Activated T-helper 1 cell treated with anti-CD3 and anti-CD28 coated beads, Interleukin-12 subunit alpha, Interleukin-12 subunit beta, Interleukin-2, Interleukin-4 antibody, amounts not matched to agents 30 ng/mL and 10 ng/mL and 1 ng/mL, durations not matched to agents 14 hours and 24 hours and 36 hours (primary cell): ENCODE measurements at regions not wholly inside any gene's neighbourhood (a gene's known extent, or its start where the extent isn't known, plus 50 kb on each side); places are given as distances from the start of the nearest gene placed in this dataset.

Source experiments
- DNase-seq: peaks from one replicate; pipeline ENCODE4 v3.0.0; 2021; ENCODE audit warnings: low spot score
- H3K27ac Mint-ChIP-seq: one replicate; pipeline ENCODE4 v1.8.0; 2021; ENCODE audit warnings: mild to moderate bottlenecking, mixed read lengths
- H3K27me3 Mint-ChIP-seq: one replicate; pipeline ENCODE4 v1.8.0; 2022; ENCODE audit warnings: mild to moderate bottlenecking, moderate library complexity, mixed read lengths; ENCODE audit not compliant: insufficient read depth
- H3K36me3 Mint-ChIP-seq: one replicate; pipeline ENCODE4 v1.8.0; 2021; ENCODE audit warnings: low read depth, mixed read lengths
- H3K4me1 Mint-ChIP-seq: one replicate; pipeline ENCODE4 v1.8.0; 2021; ENCODE audit warnings: low read depth, mixed read lengths
- H3K4me3 Mint-ChIP-seq: one replicate; pipeline ENCODE4 v1.8.0; 2021; ENCODE audit warnings: mild to moderate bottlenecking, moderate library complexity, mixed read lengths
- H3K9me3 Mint-ChIP-seq: one replicate; pipeline ENCODE4 v1.8.0; 2021; ENCODE audit warnings: mixed read lengths
- intact Hi-C: fragments of 100-400 bp; cut with micrococcal nuclease; formaldehyde crosslinking; loops from one replicate; pipeline ENCODE4 v1.15.1; 2024

GRCh38 chr2:14535156-14535555 lies 97.4 kb upstream of the LRATD1 start:
- no peak for DNase-seq
- no peaks in the 10 kb centered on the region for H3K36me3 Mint-ChIP-seq
- intact Hi-C loops: no loop called here
- H3K27ac Mint-ChIP-seq: no peak overlapping the region
- H3K9me3 Mint-ChIP-seq: no peaks in the 10 kb centered on the region
- H3K4me1 Mint-ChIP-seq: no peaks in the 10 kb centered on the region
- no peak overlapping the region for H3K4me3 Mint-ChIP-seq
- H3K27me3 Mint-ChIP-seq: no peaks in the 10 kb centered on the region

- H3K27ac Mint-ChIP-seq: no peak overlapping the region
- no peaks in the 10 kb centered on the region for H3K9me3 Mint-ChIP-seq
- no peak overlapping the region for H3K4me3 Mint-ChIP-seq
- no peaks in the 10 kb centered on the region for H3K27me3 Mint-ChIP-seq
- H3K4me1 Mint-ChIP-seq: no peaks in the 10 kb centered on the region
- DNase-seq: no peak
- intact Hi-C loops: no loop called here
- H3K36me3 Mint-ChIP-seq: no peaks in the 10 kb centered on the region
Measured at GRCh38 chr2:14536976-14537375, 95.5 kb upstream of the LRATD1 start.

- no peaks in the 10 kb centered on the region for H3K27me3 Mint-ChIP-seq
- intact Hi-C loops: no loop called here
- H3K9me3 Mint-ChIP-seq: no peaks in the 10 kb centered on the region
- no peaks in the 10 kb centered on the region for H3K4me1 Mint-ChIP-seq
- H3K27ac Mint-ChIP-seq: no peak overlapping the region
- no peaks in the 10 kb centered on the region for H3K36me3 Mint-ChIP-seq
- no peak for DNase-seq
- no peak overlapping the region for H3K4me3 Mint-ChIP-seq
Measured at GRCh38 chr2:14540015-14540414, 92.5 kb upstream of the LRATD1 start.

GRCh38 chr2:14543284-14543683 lies 89.2 kb upstream of the LRATD1 start:
- no peaks in the 10 kb centered on the region for H3K9me3 Mint-ChIP-seq
- H3K4me1 Mint-ChIP-seq: no peaks in the 10 kb centered on the region
- no peak for DNase-seq
- H3K27me3 Mint-ChIP-seq: no peaks in the 10 kb centered on the region
- H3K4me3 Mint-ChIP-seq: no peak overlapping the region
- intact Hi-C loops: no loop called here
- H3K27ac Mint-ChIP-seq: no peak overlapping the region
- no peaks in the 10 kb centered on the region for H3K36me3 Mint-ChIP-seq

- no peaks in the 10 kb centered on the region for H3K9me3 Mint-ChIP-seq
- no peak overlapping the region for H3K4me3 Mint-ChIP-seq
- H3K4me1 Mint-ChIP-seq: no peaks in the 10 kb centered on the region
- no peak overlapping the region for H3K27ac Mint-ChIP-seq
- no peaks in the 10 kb centered on the region for H3K27me3 Mint-ChIP-seq
- no peak for DNase-seq
- intact Hi-C loops: no loop called here
- no peaks in the 10 kb centered on the region for H3K36me3 Mint-ChIP-seq
Measured at GRCh38 chr2:14544247-14544646, 88.3 kb upstream of the LRATD1 start.

- Mint-ChIP-seq H3K4me1 (no peaks in the 10 kb centered on the region), H3K4me3 (no peak overlapping the region), H3K27me3 (no peaks in the 10 kb centered on the region), H3K36me3 (no peaks in the 10 kb centered on the region), H3K9me3 (no peaks in the 10 kb centered on the region), H3K27ac (no peak overlapping the region)
- DNase-seq: no peak
- intact Hi-C loops: no loop called here
Measured at GRCh38 chr2:14547830-14548229, 84.7 kb upstream of the LRATD1 start.

- no peaks in the 10 kb centered on the region for H3K27me3 Mint-ChIP-seq
- no peaks in the 10 kb centered on the region for H3K36me3 Mint-ChIP-seq
- DNase-seq: no peak
- no peaks in the 10 kb centered on the region for H3K9me3 Mint-ChIP-seq
- H3K27ac Mint-ChIP-seq: no peak overlapping the region
- H3K4me3 Mint-ChIP-seq: no peak overlapping the region
- intact Hi-C loops: no loop called here
- no peaks in the 10 kb centered on the region for H3K4me1 Mint-ChIP-seq
Measured at GRCh38 chr2:14550658-14551057, 81.9 kb upstream of the LRATD1 start.

- Mint-ChIP-seq H3K36me3 (no peaks in the 10 kb centered on the region), H3K4me3 (no peak overlapping the region), H3K27ac (no peak overlapping the region), H3K9me3 (no peaks in the 10 kb centered on the region), H3K4me1 (no peaks in the 10 kb centered on the region), H3K27me3 (no peaks in the 10 kb centered on the region)
- intact Hi-C loops: no loop called here
- DNase-seq: no peak
Measured at GRCh38 chr2:14551069-14551468, 81.4 kb upstream of the LRATD1 start.

GRCh38 chr2:14552286-14552685 lies 80.2 kb upstream of the LRATD1 start:
- Mint-ChIP-seq H3K27ac (no peak overlapping the region), H3K4me3 (no peak overlapping the region), H3K27me3 (no peaks in the 10 kb centered on the region), H3K36me3 (no peaks in the 10 kb centered on the region), H3K9me3 (no peaks in the 10 kb centered on the region), H3K4me1 (no peaks in the 10 kb centered on the region)
- DNase-seq: no peak
- intact Hi-C loops: no loop called here

- H3K9me3 Mint-ChIP-seq: no peaks in the 10 kb centered on the region
- no peaks in the 10 kb centered on the region for H3K4me1 Mint-ChIP-seq
- no peak overlapping the region for H3K4me3 Mint-ChIP-seq
- no peak for DNase-seq
- H3K27ac Mint-ChIP-seq: no peak overlapping the region
- no peaks in the 10 kb centered on the region for H3K36me3 Mint-ChIP-seq
- no peaks in the 10 kb centered on the region for H3K27me3 Mint-ChIP-seq
- intact Hi-C loops: no loop called here
Measured at GRCh38 chr2:14552818-14553217, 79.7 kb upstream of the LRATD1 start.

- intact Hi-C loops: no loop called here
- no peak for DNase-seq
- H3K4me3 Mint-ChIP-seq: no peak overlapping the region
- H3K27me3 Mint-ChIP-seq: no peaks in the 10 kb centered on the region
- no peaks in the 10 kb centered on the region for H3K4me1 Mint-ChIP-seq
- H3K27ac Mint-ChIP-seq: no peak overlapping the region
- H3K36me3 Mint-ChIP-seq: no peaks in the 10 kb centered on the region
- H3K9me3 Mint-ChIP-seq: no peaks in the 10 kb centered on the region
Measured at GRCh38 chr2:14554849-14555545, 77.5 kb upstream of the LRATD1 start.

- Mint-ChIP-seq H3K27ac (no peak overlapping the region), H3K36me3 (no peaks in the 10 kb centered on the region), H3K27me3 (no peaks in the 10 kb centered on the region), H3K4me1 (no peaks in the 10 kb centered on the region), H3K9me3 (no peaks in the 10 kb centered on the region), H3K4me3 (no peak overlapping the region)
- no peak for DNase-seq
- intact Hi-C loops: no loop called here
Measured at GRCh38 chr2:14557111-14557510, 75.4 kb upstream of the LRATD1 start.

GRCh38 chr2:14557916-14558315 lies 74.6 kb upstream of the LRATD1 start:
- Mint-ChIP-seq H3K9me3 (no peaks in the 10 kb centered on the region), H3K36me3 (no peaks in the 10 kb centered on the region), H3K27me3 (no peaks in the 10 kb centered on the region), H3K27ac (no peak overlapping the region), H3K4me3 (no peak overlapping the region), H3K4me1 (no peaks in the 10 kb centered on the region)
- intact Hi-C loops: no loop called here
- DNase-seq: no peak

GRCh38 chr2:14558335-14558919 lies 74.1 kb upstream of the LRATD1 start:
- Mint-ChIP-seq H3K4me1 (no peaks in the 10 kb centered on the region), H3K9me3 (no peaks in the 10 kb centered on the region), H3K36me3 (no peaks in the 10 kb centered on the region), H3K27ac (no peak overlapping the region), H3K27me3 (no peaks in the 10 kb centered on the region), H3K4me3 (no peak overlapping the region)
- intact Hi-C loops: no loop called here
- no peak for DNase-seq
